ENCODE measurements at regions not wholly inside any gene's neighbourhood (a gene's known extent, or its start where the extent isn't known, plus 50 kb on each side); places are given as distances from the start of the nearest gene placed in this dataset.

DNA sequence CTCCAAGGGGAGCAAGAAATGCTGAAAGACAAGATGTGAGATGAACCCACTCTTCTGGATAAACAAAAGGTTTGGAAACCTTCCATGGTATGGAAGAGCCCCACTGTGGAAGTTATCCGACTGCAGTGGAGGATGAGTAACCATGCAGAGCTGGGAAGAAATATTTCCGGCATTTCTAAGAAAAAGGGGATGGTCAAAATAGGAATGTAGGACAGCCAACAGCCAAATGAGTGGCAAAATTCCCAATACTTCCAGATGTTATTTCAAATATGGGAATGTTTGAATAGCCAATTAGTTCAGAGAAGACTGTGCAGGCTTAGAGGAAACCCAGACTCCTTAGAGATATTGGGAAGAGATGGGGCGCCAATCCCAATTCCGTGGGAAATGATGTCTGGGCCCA, 246.8 kb downstream of the RAD51AP2 start:
- TF ChIP-seq, protein P1, sequence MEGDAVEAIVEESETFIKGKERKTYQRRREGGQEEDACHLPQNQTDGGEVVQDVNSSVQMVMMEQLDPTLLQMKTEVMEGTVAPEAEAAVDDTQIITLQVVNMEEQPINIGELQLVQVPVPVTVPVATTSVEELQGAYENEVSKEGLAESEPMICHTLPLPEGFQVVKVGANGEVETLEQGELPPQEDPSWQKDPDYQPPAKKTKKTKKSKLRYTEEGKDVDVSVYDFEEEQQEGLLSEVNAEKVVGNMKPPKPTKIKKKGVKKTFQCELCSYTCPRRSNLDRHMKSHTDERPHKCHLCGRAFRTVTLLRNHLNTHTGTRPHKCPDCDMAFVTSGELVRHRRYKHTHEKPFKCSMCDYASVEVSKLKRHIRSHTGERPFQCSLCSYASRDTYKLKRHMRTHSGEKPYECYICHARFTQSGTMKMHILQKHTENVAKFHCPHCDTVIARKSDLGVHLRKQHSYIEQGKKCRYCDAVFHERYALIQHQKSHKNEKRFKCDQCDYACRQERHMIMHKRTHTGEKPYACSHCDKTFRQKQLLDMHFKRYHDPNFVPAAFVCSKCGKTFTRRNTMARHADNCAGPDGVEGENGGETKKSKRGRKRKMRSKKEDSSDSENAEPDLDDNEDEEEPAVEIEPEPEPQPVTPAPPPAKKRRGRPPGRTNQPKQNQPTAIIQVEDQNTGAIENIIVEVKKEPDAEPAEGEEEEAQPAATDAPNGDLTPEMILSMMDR (IDR thresholded peaks at IDR 0.05): no peak
- no peak for TF ChIP-seq POLR2A (IDR thresholded peaks at IDR 0.05)

Data from esophagus squamous epithelium (tissue), 4 donors.